NCI-H1048 (cell line): ENCODE measurements at regions not wholly inside any gene's neighbourhood (a gene's known extent, or its start where the extent isn't known, plus 50 kb on each side); places are given as distances from the start of the nearest gene placed in this dataset.

Experiments used
- DNase-seq: peaks from one replicate; lab custom pipeline; 2025; lab: John Stamatoyannopoulos, UW

GRCh38 chr2:56615760-56616159 lies 432.0 kb downstream of the CCDC85A start:
- no peak for DNase-seq

GRCh38 chr2:56624181-56624580 lies 440.4 kb downstream of the CCDC85A start:
- DNase-seq, result no peak

- no peak for DNase-seq
These were observed 443.1 kb downstream of the CCDC85A start for GRCh38 chr2:56626927-56627326.

GRCh38 chr2:56630286-56630685 lies 446.5 kb downstream of the CCDC85A start:
- DNase-seq, result no peak

GRCh38 chr2:56647997-56648396 lies 464.2 kb downstream of the CCDC85A start:
- no peak for DNase-seq

GRCh38 chr2:56648802-56649201 lies 465.0 kb downstream of the CCDC85A start:
- DNase-seq, result no peak

- no peak for DNase-seq
These were observed 471.1 kb downstream of the CCDC85A start for GRCh38 chr2:56654936-56655335.

GRCh38 chr2:56656826-56657225 lies 473.0 kb downstream of the CCDC85A start:
- DNase-seq, result no peak

- no peak for DNase-seq
These were observed 483.0 kb downstream of the CCDC85A start for GRCh38 chr2:56666777-56667176.

GRCh38 chr2:56671973-56672569 lies 488.3 kb downstream of the CCDC85A start:
- no peak for DNase-seq

GRCh38 chr2:56674084-56674483 lies 490.3 kb downstream of the CCDC85A start:
- no peak for DNase-seq

- DNase-seq, result no peak
These were observed 493.2 kb downstream of the CCDC85A start for GRCh38 chr2:56676966-56677365.

GRCh38 chr2:56680971-56681631 lies 497.3 kb downstream of the CCDC85A start:
- DNase-seq, result no peak

- no peak for DNase-seq
These were observed 498.0 kb downstream of the CCDC85A start for GRCh38 chr2:56681659-56682396.

GRCh38 chr2:56682397-56682760 lies 498.6 kb downstream of the CCDC85A start:
- DNase-seq, result no peak

- DNase-seq, result no peak
These were observed 500.5 kb downstream of the CCDC85A start for GRCh38 chr2:56684327-56684726.

GRCh38 chr2:56685205-56685604 lies 501.4 kb downstream of the CCDC85A start:
- no peak for DNase-seq

GRCh38 chr2:56687169-56687568 lies 503.4 kb downstream of the CCDC85A start:
- no peak for DNase-seq

- no peak for DNase-seq
These were observed 504.9 kb downstream of the CCDC85A start for GRCh38 chr2:56688661-56689060.

GRCh38 chr2:56693501-56693900 lies 509.7 kb downstream of the CCDC85A start:
- DNase-seq, result no peak

GRCh38 chr2:56703001-56703400 lies 519.2 kb downstream of the CCDC85A start:
- DNase-seq, result no peak

- no peak for DNase-seq
These were observed 521.9 kb downstream of the CCDC85A start for GRCh38 chr2:56705713-56706112.

GRCh38 chr2:56707218-56707617 lies 523.4 kb downstream of the CCDC85A start:
- no peak for DNase-seq
